HepG2 (cell line): ENCODE measurements at regions not wholly inside any gene's neighbourhood (a gene's known extent, or its start where the extent isn't known, plus 50 kb on each side); places are given as distances from the start of the nearest gene placed in this dataset.

Source experiments
- ATAC-seq: fragments of 200-7000 bp; cut with Tn5 transposase; 3 replicates; pipeline ENCODE4 v1.9.1; 2020; ENCODE audit warnings: mild to moderate bottlenecking, moderate library complexity
- BruUV-seq: library from RNA; stranded (reverse); fragments of 400-500 nt; replicated peaks from 2 replicates; lab custom pipeline; 2021; lab: Mats Ljungman, UMichigan
- CTCF ChIA-PET: fragments of 300-600 bp; formaldehyde crosslinking; extraction: SDS; loops from one replicate; lab custom pipeline; 2021; ENCODE audit warnings: low total read pairs, inconsistent platforms, low intra/inter-chr PET ratio; lab: Yijun Ruan, JAX
- POLR2A ChIA-PET: fragments of 350-600 bp; sonication (Branson Sonifier 250); formaldehyde crosslinking; loops from one replicate; lab custom pipeline; 2020; ENCODE audit warnings: antibody characterized with exemption, inconsistent platforms; lab: Yijun Ruan, JAX
- DNase-seq: peaks from one replicate; pipeline ENCODE4 v3.0.0-alpha.2; 2015; ENCODE audit warnings: low spot score
- FAIRE-seq: peaks from 3 replicates; lab custom pipeline; 2011; peaks lifted over from hg19 to GRCh38; lab: Jason Lieb, UNC
- H2AFZ ChIP-seq: one replicate; pipeline ENCODE4 v1.6.1; 2011; ENCODE audit warnings: low read length, inconsistent platforms
- H3K27ac ChIP-seq: fragments of 300-600 bp; 3 replicates; pipeline ENCODE4 v1.8.0; 2011; ENCODE audit warnings: mixed run types, mild to moderate bottlenecking, mixed read lengths, low read length, inconsistent platforms; ENCODE audit not compliant: insufficient read depth; ENCODE audit errors: extremely low read length
- H3K27me3 ChIP-seq, 2 experiments: fragments of 200-600 bp in 1 of 2; 2 replicates in 1 of 2; 3 replicates in 1 of 2; pipeline versions ENCODE4 v1.6.0 to v1.8.0; 2011; ENCODE audit warnings: low read length in 2 of 2, mild to moderate bottlenecking in 2 of 2, moderate library complexity in 2 of 2, inconsistent platforms in 1 of 2; ENCODE audit not compliant: insufficient read depth in 2 of 2, control insufficient read depth in 1 of 2
- H3K36me3 ChIP-seq, 2 experiments: fragments of 200-600 bp in 1 of 2; replicated peaks in 1 of 2; 2 replicates in 1 of 2; 3 replicates in 1 of 2; pipeline versions ENCODE4 v1.5.1 to v1.8.0; 2011; ENCODE audit warnings: low read length in 2 of 2, inconsistent platforms in 1 of 2; ENCODE audit not compliant: insufficient read depth in 2 of 2, control insufficient read depth in 1 of 2
- H3K4me1 ChIP-seq: 2 replicates; pipeline ENCODE4 v1.5.1; 2012; ENCODE audit warnings: low read length, inconsistent platforms; ENCODE audit not compliant: insufficient read depth
- H3K4me2 ChIP-seq: 2 replicates; pipeline ENCODE4 v1.6.0; 2011; ENCODE audit warnings: low read depth, low read length, inconsistent platforms
- H3K4me3 ChIP-seq, 3 experiments: fragments of 200-600 bp in 1 of 3; sonication (generic), shearing (Covaris generic) in 1 of 3; replicated peaks in 1 of 3; 2 replicates each; pipeline ENCODE4 v1.5.1; 2011 to 2016; ENCODE audit warnings: low read length in 3 of 3, inconsistent platforms in 2 of 3, low read depth in 2 of 3, mild to moderate bottlenecking in 2 of 3, control low read depth in 1 of 3, mixed read lengths in 1 of 3; ENCODE audit not compliant: insufficient read depth in 1 of 3
- H3K79me2 ChIP-seq: one replicate; pipeline ENCODE4 v1.6.1; 2011; ENCODE audit warnings: low read length, inconsistent platforms; ENCODE audit not compliant: insufficient read depth
- H3K9ac ChIP-seq: 2 replicates; pipeline ENCODE4 v1.6.0; 2011; ENCODE audit warnings: mild to moderate bottlenecking, low read depth, low read length, inconsistent platforms; ENCODE audit not compliant: insufficient read depth
- H3K9me3 ChIP-seq: 2 replicates; pipeline ENCODE4 v1.5.1; 2012; ENCODE audit warnings: mild to moderate bottlenecking, low read length
- H4K20me1 ChIP-seq: 2 replicates; pipeline ENCODE4 v1.6.0; 2011; ENCODE audit warnings: inconsistent platforms, mild to moderate bottlenecking, low read length, moderate library complexity; ENCODE audit not compliant: insufficient read depth
- ATF4 ChIP-seq, 2 experiments: fragments of 450-650 bp in 1 of 2; sonication (generic) in 1 of 2; formaldehyde crosslinking; IDR thresholded peaks; 2 replicates each; pipeline versions ENCODE4 v1.5.0 to v1.8.0; 2020 to 2022; ENCODE audit warnings: mild to moderate bottlenecking in 1 of 2, missing genetic modification reagents in 1 of 2
- CBFB ChIP-seq: sonication (generic); formaldehyde crosslinking; IDR thresholded peaks from 2 replicates; pipeline ENCODE4 v1.4.0; 2020; ENCODE audit warnings: missing genetic modification reagents
- JDP2 ChIP-seq: sonication (generic); formaldehyde crosslinking; IDR thresholded peaks from 2 replicates; pipeline ENCODE4 v1.8.1; 2022; ENCODE audit warnings: missing genetic modification reagents, borderline replicate concordance
- NCOA5 ChIP-seq: sonication (generic); formaldehyde crosslinking; IDR thresholded peaks from 2 replicates; pipeline ENCODE4 v1.4.0; 2020; ENCODE audit warnings: missing genetic modification reagents
- NFE2 ChIP-seq: sonication (generic); formaldehyde crosslinking; IDR thresholded peaks from 2 replicates; pipeline ENCODE4 v1.4.0; 2020; ENCODE audit warnings: missing genetic modification reagents
- RNF219 ChIP-seq: sonication (generic); formaldehyde crosslinking; IDR thresholded peaks from 2 replicates; pipeline ENCODE4 v1.5.0; 2020; ENCODE audit warnings: mild to moderate bottlenecking, missing genetic modification reagents
- SKI ChIP-seq: fragments of 450-650 bp; IDR thresholded peaks from one replicate; pipeline ENCODE4 v1.6.1; 2018; ENCODE audit warnings: mild to moderate bottlenecking; ENCODE audit not compliant: partially characterized antibody
- THYN1 ChIP-seq: sonication (generic); formaldehyde crosslinking; IDR thresholded peaks from 2 replicates; pipeline ENCODE4 v1.8.1; 2023; ENCODE audit warnings: low read depth, mild to moderate bottlenecking, moderate library complexity, missing genetic modification reagents, borderline replicate concordance
- YY1 ChIP-seq: IDR thresholded peaks from 2 replicates; pipeline ENCODE4 v1.6.1; 2011; ENCODE audit warnings: low read length, low read depth, moderate library complexity, mild to moderate bottlenecking; ENCODE audit not compliant: insufficient read depth, insufficient replicate concordance
- ZBED4 ChIP-seq: sonication (generic); formaldehyde crosslinking; IDR thresholded peaks from 2 replicates; pipeline ENCODE4 v1.4.0; 2020; ENCODE audit warnings: missing genetic modification reagents, borderline replicate concordance
- ZFP62 ChIP-seq: sonication (generic); formaldehyde crosslinking; IDR thresholded peaks from 2 replicates; pipeline ENCODE4 v1.4.0; 2020; ENCODE audit warnings: missing genetic modification reagents
- ZNF136 ChIP-seq: sonication (generic); formaldehyde crosslinking; IDR thresholded peaks from 2 replicates; pipeline ENCODE4 v1.8.1; 2022; ENCODE audit warnings: low read depth, mild to moderate bottlenecking, moderate library complexity, missing genetic modification reagents
- WGBS: methylation state at CpG from one replicate; pipeline ENCODE4 v1.1.6; 2017; ENCODE audit warnings: low lambda C conversion rate; 5-methylcytosine and 5-hydroxymethylcytosine counted together
- in situ Hi-C: cut with HindIII; loops from 2 replicates; pipeline ENCODE4 v1.10.0; 2017; ENCODE audit warnings: low pct_unique_long_range_greater_than_20kb; ENCODE audit not compliant: extremely low pct_ligation_motif_present
- intact Hi-C: fragments of 100-400 bp; cut with micrococcal nuclease; formaldehyde crosslinking; loops from one replicate; pipeline ENCODE4 v1.10.0; 2022; ENCODE audit not compliant: unreplicated experiment
- TF ChIP-seq, protein P1 (sequence below): sonication (generic); formaldehyde crosslinking; IDR thresholded peaks from 2 replicates; pipeline ENCODE4 v1.4.0; 2020; ENCODE audit warnings: mild to moderate bottlenecking, missing genetic modification reagents

DNA sequence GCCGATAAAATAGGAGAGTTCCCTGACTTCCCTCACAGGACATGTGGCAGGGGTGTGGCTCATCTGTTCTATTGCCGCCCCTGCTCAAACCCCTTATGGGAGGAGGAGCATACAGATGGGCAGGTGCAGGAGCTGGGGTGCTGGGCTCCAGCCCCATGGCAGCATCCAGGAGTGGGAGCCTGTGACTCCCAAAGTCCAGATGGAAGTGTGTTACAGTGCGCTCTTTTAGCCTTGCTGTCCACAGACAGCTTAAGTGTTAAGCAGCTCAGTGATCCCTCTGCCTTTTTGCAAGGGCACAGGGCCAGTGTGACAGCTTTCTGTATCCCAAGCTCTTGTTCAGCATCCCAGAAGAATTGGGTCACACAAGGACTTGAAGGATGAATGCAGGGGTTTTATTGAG lies 212.3 kb upstream of the MYLIP start (continued):
- no peak for TF ChIP-seq ZBED4 (CRISPR knock-in tag)
- TF ChIP-seq ATF4 (CRISPR knock-in tag; IDR thresholded peaks at IDR 0.05), result no peak

DNA sequence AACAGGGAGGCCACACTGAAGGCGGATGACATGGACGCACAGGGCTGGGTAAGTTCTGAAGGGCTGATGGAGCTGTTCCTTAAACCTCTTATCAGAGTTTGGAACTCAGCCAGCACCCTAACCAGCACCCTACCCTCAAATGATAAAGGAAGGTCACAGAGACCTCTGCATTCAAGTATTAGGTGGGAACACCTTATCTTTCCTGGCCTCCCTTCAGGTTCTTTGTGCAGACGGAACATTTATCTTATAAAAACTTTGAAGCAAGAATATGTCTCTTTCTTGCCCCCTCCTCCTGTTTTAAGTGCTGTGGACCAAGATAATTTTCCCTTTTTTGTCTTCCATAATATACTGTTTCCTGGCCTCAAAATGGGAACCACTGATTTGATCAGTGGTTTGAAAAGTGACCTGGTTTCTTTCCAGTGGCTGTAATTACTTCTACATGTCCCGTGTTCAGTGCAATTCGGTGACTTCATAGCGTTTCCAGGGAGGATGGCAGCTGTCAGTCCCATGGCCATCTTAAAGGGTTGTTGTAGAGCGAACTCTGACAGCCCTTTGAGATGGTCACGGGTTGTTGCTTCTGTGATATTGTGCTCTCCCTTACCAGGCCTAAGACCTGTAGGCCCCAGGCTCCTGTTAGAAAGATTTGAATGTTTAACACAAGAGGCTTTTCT lies 213.2 kb upstream of the MYLIP start:
- H3K79me2 ChIP-seq, result no peaks in the 10 kb centered on the region
- no peak for DNase-seq
- H3K36me3 ChIP-seq, result no peaks in the 10 kb centered on the region
- ChIA-PET POLR2A (no interaction called here), CTCF (no interaction called here)
- H2AFZ ChIP-seq, result no peak overlapping the region
- no peak overlapping the region for H3K4me2 ChIP-seq
- H3K27ac ChIP-seq, result no peak overlapping the region
- WGBS, result 41% methylated on average over 8 of the region's 8 CpGs
- no peak overlapping the region for H3K9ac ChIP-seq
- no TSS peak for BruUV-seq
- ATAC-seq, result no peak
- FAIRE-seq, result no peak
- no peaks in the 10 kb centered on the region for H3K9me3 ChIP-seq
- no peaks in the 10 kb centered on the region for H4K20me1 ChIP-seq
- in situ Hi-C loops, result no loop called here
- peaks cover 2 to 25% of the 10 kb centered on the region in 2 experiments; a peak in 3 of 5 replicates for H3K27me3 ChIP-seq
- intact Hi-C loops, result no loop called here
- H3K4me3 ChIP-seq, result no peak overlapping the region
- no peaks in the 10 kb centered on the region for H3K4me1 ChIP-seq
- TF ChIP-seq ZNF136 (CRISPR knock-in tag) (no peak), YY1 (no peak), ZFP62 (CRISPR knock-in tag) (no peak), RNF219 (CRISPR knock-in tag) (no peak), NCOA5 (CRISPR knock-in tag) (no peak), NFE2 (CRISPR knock-in tag) (no peak), THYN1 (CRISPR knock-in tag) (no peak), SKI (no peak), CBFB (CRISPR knock-in tag) (no peak), JDP2 (CRISPR knock-in tag) (no peak)
- TF ChIP-seq, protein P1, sequence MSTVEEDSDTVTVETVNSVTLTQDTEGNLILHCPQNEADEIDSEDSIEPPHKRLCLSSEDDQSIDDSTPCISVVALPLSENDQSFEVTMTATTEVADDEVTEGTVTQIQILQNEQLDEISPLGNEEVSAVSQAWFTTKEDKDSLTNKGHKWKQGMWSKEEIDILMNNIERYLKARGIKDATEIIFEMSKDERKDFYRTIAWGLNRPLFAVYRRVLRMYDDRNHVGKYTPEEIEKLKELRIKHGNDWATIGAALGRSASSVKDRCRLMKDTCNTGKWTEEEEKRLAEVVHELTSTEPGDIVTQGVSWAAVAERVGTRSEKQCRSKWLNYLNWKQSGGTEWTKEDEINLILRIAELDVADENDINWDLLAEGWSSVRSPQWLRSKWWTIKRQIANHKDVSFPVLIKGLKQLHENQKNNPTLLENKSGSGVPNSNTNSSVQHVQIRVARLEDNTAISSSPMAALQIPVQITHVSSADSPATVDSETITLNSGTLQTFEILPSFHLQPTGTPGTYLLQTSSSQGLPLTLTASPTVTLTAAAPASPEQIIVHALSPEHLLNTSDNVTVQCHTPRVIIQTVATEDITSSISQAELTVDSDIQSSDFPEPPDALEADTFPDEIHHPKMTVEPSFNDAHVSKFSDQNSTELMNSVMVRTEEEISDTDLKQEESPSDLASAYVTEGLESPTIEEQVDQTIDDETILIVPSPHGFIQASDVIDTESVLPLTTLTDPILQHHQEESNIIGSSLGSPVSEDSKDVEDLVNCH (CRISPR knock-in tag), result no peak
